ENCODE measurements at regions not wholly inside any gene's neighbourhood (a gene's known extent, or its start where the extent isn't known, plus 50 kb on each side); places are given as distances from the start of the nearest gene placed in this dataset.

GRCh38 chr7:45394117-45394708 is 180.0 kb upstream of the ADCY1 start:
- TF ChIP-seq TAF1 (IDR thresholded peaks at IDR 0.05; ENCODE audit: borderline replicate concordance, low read depth, low read length) (no peak), POLR2A (IDR thresholded peaks at IDR 0.05; ENCODE audit: low read depth, low read length) (no peak), POLR2AphosphoS5 (IDR thresholded peaks at IDR 0.05; ENCODE audit: low read depth, low read length) (no peak)
- FAIRE-seq (no peak), DNase-seq (ENCODE audit: insufficient read length) (no peak)

GRCh38 chr7:45399069-45399468 is 175.1 kb upstream of the ADCY1 start:
- DNase-seq (ENCODE audit: insufficient read length), result no peak
- TF ChIP-seq POLR2AphosphoS5 (IDR thresholded peaks at IDR 0.05; ENCODE audit: low read depth, low read length) (no peak), TAF1 (IDR thresholded peaks at IDR 0.05; ENCODE audit: borderline replicate concordance, low read depth, low read length) (no peak), POLR2A (IDR thresholded peaks at IDR 0.05; ENCODE audit: low read depth, low read length) (no peak)
- no peak for FAIRE-seq

DNA sequence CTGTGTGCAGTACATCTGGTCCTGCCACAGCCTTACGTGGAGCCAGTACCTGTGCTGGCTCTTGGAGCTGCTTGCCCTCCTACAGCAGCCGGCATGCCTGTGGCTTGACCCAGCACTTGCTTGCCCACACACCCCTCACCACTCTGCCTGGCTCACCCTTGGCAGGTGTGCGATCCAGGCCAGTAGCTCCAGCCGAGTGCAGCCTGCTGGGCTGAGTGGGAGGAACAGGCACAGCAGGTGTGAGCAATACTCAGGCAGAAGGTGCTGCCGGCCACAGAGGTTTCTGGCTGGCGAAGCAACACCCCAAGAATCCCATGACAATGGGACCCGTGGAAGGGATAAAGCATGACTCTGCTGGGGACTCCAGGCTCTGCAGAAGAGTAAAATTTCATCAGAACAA is 173.5 kb upstream of the ADCY1 start:
- FAIRE-seq, result peak; percentile 70
- TF ChIP-seq TAF1 (IDR thresholded peaks at IDR 0.05; ENCODE audit: borderline replicate concordance, low read depth, low read length) (no peak), POLR2A (IDR thresholded peaks at IDR 0.05; ENCODE audit: low read depth, low read length) (no peak), POLR2AphosphoS5 (IDR thresholded peaks at IDR 0.05; ENCODE audit: low read depth, low read length) (no peak)
- DNase-seq (ENCODE audit: insufficient read length), result no peak

DNA sequence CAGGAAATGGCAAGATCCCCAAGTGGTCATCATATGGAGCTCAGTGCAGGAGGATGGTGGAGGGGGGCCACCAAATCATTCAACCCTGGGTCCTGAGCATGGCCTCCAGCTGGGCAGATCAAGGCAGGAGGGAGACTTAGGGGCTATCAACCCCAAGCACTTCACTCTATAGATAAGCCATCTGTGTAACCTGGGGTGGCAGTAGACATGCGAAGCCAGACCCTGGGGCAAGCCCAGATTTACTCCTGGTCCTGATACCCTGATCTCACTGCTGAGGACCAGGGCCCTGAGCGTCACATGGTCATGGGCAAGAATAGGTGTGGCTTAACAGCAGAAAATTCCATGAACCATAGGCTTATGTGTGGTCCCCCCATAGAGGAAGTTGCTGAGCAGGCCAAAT is 173.0 kb upstream of the ADCY1 start:
- TF ChIP-seq TAF1 (IDR thresholded peaks at IDR 0.05; ENCODE audit: borderline replicate concordance, low read depth, low read length), result no peak
- TF ChIP-seq POLR2AphosphoS5 (IDR thresholded peaks at IDR 0.05; ENCODE audit: low read depth, low read length), result no peak
- TF ChIP-seq POLR2A (IDR thresholded peaks at IDR 0.05; ENCODE audit: low read depth, low read length), result no peak
- no peak for FAIRE-seq

GRCh38 chr7:45401851-45402250 is 172.3 kb upstream of the ADCY1 start:
- FAIRE-seq (no peak), DNase-seq (ENCODE audit: insufficient read length) (no peak)
- no peak for TF ChIP-seq POLR2A (IDR thresholded peaks at IDR 0.05; ENCODE audit: low read depth, low read length)
- TF ChIP-seq POLR2AphosphoS5 (IDR thresholded peaks at IDR 0.05; ENCODE audit: low read depth, low read length), result no peak
- TF ChIP-seq TAF1 (IDR thresholded peaks at IDR 0.05; ENCODE audit: borderline replicate concordance, low read depth, low read length), result no peak

More for the DNA sequence above, 173.0 kb upstream of the ADCY1 start:
- DNase-seq (ENCODE audit: insufficient read length), result no peak

DNA sequence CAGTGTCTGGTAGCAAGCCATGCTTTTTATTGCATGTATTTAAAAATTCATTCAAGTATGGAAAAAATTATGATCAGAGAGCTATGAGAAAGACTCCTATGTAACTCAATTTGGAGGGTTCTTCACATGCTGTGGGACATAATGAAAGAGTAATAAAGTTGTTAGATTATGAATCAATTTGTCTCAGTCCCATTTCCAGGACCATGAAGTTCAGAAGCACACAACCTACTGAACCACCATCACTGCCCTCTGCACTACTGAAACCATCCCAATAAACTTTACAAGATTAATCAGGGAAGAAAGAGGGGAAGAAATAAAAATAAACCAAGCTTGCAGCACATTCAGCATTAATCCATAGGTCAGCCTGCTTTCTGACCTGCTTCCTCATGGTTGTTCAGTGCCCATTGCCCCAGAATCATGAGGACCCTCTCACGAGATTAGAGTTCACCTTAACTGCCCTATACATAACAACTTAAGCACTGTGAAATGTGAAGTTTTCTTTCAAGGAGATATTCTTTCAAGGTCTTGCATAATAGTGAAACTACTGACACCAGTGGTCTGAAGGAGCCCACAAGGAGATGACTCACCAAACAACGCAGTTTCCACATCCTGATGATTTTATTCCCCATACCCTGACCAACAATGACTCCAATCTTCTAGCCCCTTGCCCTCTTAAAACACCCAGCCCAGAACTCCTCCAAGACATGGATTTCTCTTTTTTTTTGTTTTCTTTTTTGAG is 171.5 kb upstream of the ADCY1 start:
- peak; percentile 78 for FAIRE-seq
- no peak for DNase-seq (ENCODE audit: insufficient read length)

GRCh38 chr7:45404622-45405021 is 169.5 kb upstream of the ADCY1 start:
- no peak for TF ChIP-seq POLR2A (IDR thresholded peaks at IDR 0.05; ENCODE audit: low read depth, low read length)
- no peak for TF ChIP-seq TAF1 (IDR thresholded peaks at IDR 0.05; ENCODE audit: borderline replicate concordance, low read depth, low read length)
- no peak for TF ChIP-seq POLR2AphosphoS5 (IDR thresholded peaks at IDR 0.05; ENCODE audit: low read depth, low read length)
- FAIRE-seq (no peak), DNase-seq (ENCODE audit: insufficient read length) (no peak)

More for the DNA sequence above, 171.5 kb upstream of the ADCY1 start:
- TF ChIP-seq TAF1 (IDR thresholded peaks at IDR 0.05; ENCODE audit: borderline replicate concordance, low read depth, low read length) (no peak), POLR2AphosphoS5 (IDR thresholded peaks at IDR 0.05; ENCODE audit: low read depth, low read length) (no peak), POLR2A (IDR thresholded peaks at IDR 0.05; ENCODE audit: low read depth, low read length) (no peak)

DNA sequence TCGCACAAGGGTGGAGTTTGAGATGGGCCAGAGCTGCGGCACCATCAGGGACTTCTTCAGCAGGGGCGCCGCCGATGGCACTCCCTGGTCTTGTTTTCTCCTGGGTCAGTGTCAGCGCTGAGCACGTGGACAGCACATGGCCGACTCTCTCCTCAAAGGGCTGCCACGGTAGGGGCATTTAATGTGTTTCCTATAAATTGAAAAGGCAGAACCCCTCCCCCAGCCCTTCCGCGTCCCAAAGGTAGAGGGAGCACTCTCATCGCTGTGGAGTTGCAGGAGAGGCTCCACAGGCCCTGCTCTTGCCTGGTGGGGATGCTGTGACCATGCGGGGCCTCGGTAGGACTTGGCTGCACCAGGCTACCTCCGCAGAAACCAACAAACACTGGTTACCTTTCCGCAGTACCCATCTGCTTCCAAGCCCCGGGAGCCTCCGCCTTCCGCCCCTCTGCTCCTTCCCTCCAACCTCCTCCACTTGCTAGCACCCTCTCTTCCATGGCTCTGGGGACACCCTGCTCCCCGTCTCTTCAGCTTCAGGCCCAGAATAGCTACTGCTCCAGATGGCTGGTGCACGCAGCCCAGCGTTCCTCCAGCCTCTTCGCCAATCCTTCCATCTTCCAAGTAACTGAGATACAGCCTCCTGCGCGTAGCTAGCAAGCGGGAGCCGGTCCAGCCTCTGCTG is 166.3 kb upstream of the ADCY1 start:
- no peak for DNase-seq (ENCODE audit: insufficient read length)
- FAIRE-seq, result no peak
- no peak for TF ChIP-seq TAF1 (IDR thresholded peaks at IDR 0.05; ENCODE audit: borderline replicate concordance, low read depth, low read length)
- no peak for TF ChIP-seq POLR2A (IDR thresholded peaks at IDR 0.05; ENCODE audit: low read depth, low read length)
- no peak for TF ChIP-seq POLR2AphosphoS5 (IDR thresholded peaks at IDR 0.05; ENCODE audit: low read depth, low read length)

DNA sequence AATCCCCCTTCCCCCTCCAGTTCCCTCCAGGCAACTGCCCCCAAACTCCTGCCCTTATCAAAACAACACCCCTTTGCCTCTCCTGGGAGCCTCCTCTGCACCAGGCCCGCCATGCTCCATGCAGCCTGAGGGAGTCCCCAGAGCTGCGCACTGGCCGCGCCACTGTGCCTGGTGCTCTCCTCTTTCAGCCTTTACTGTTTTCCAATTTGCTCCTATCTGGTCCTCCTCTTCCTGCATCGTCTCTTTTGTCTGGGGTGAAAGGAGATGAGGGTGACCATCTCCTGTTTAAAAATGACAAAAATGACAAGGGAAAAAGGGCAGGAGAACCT is 165.8 kb upstream of the ADCY1 start:
- DNase-seq (ENCODE audit: insufficient read length), result no peak
- no peak for TF ChIP-seq TAF1 (IDR thresholded peaks at IDR 0.05; ENCODE audit: borderline replicate concordance, low read depth, low read length)
- no peak for TF ChIP-seq POLR2A (IDR thresholded peaks at IDR 0.05; ENCODE audit: low read depth, low read length)
- no peak for TF ChIP-seq POLR2AphosphoS5 (IDR thresholded peaks at IDR 0.05; ENCODE audit: low read depth, low read length)
- FAIRE-seq, result no peak

DNA sequence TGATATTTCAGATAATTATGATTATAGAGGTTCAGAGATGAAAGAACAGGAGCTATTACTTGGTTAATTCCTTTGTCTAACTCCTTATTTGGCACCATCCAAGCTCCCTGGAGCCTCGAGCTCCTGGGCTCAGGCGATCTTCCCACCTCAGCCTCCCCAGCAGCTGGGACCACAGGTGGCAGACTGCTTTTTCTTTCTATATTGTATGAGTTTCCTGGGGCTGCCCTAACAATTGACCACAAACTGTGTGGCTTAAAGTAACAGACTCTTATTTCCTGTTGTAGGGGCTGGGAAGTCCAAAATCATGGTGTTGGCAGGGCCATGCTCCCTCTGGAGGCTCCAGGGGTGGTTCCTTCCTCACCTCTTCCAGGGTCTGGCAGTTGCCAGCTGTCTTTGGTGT is 163.3 kb upstream of the ADCY1 start:
- FAIRE-seq (no peak), DNase-seq (ENCODE audit: insufficient read length) (no peak)
- TF ChIP-seq POLR2AphosphoS5 (IDR thresholded peaks at IDR 0.05; ENCODE audit: low read depth, low read length) (no peak), POLR2A (IDR thresholded peaks at IDR 0.05; ENCODE audit: low read depth, low read length) (no peak), TAF1 (IDR thresholded peaks at IDR 0.05; ENCODE audit: borderline replicate concordance, low read depth, low read length) (no peak)

- TF ChIP-seq TAF1 (IDR thresholded peaks at IDR 0.05; ENCODE audit: borderline replicate concordance, low read depth, low read length), result no peak
- TF ChIP-seq POLR2AphosphoS5 (IDR thresholded peaks at IDR 0.05; ENCODE audit: low read depth, low read length), result no peak
- TF ChIP-seq POLR2A (IDR thresholded peaks at IDR 0.05; ENCODE audit: low read depth, low read length), result no peak
- FAIRE-seq (no peak), DNase-seq (ENCODE audit: insufficient read length) (no peak)
Measured at GRCh38 chr7:45413419-45413818, 160.7 kb upstream of the ADCY1 start.

DNA sequence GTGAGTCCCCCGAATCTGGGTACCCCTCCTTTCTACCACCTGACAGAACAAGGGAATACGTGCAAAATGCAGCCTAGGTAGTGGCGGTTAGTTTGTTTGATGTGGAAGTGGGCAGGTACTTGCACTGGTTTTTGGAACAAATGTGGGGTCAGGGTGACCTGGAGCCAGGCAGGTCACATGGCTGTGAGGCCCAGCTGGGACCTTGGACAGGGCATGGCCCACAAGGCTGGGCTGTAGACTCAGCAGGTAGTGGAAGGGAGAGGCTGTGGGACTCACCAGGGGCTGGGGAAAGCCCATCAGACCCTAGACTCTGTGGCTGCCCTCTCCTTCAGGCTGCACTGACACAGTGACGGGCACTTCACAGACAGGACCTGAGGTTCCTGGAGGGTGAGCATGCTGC is 159.9 kb upstream of the ADCY1 start:
- TF ChIP-seq POLR2AphosphoS5 (IDR thresholded peaks at IDR 0.05; ENCODE audit: low read depth, low read length) (no peak), TAF1 (IDR thresholded peaks at IDR 0.05; ENCODE audit: borderline replicate concordance, low read depth, low read length) (no peak), POLR2A (IDR thresholded peaks at IDR 0.05; ENCODE audit: low read depth, low read length) (no peak)
- DNase-seq (ENCODE audit: insufficient read length), result no peak
- no peak for FAIRE-seq

Measured in GM12892 (cell line).